CD14-positive monocyte (primary cell): ENCODE measurements at regions not wholly inside any gene's neighbourhood (a gene's known extent, or its start where the extent isn't known, plus 50 kb on each side); places are given as distances from the start of the nearest gene placed in this dataset.

ENCODE experiments used
- DNase-seq, 3 donors: peaks; one replicate each; pipeline ENCODE4 v3.0.0-alpha.2; 2011 to 2022
- H2AFZ ChIP-seq: 2 replicates; pipeline ENCODE4 v1.6.0; 2012; ENCODE audit warnings: mild to moderate bottlenecking, low read depth, low read length, inconsistent platforms; ENCODE audit not compliant: insufficient read depth, poor library complexity, severe bottlenecking
- H3K27ac ChIP-seq, 2 donors: 1 replicate in 1 of 2; 2 replicates in 1 of 2; pipeline ENCODE4 v1.5.1; 2012 to 2013; ENCODE audit warnings: low read length in 2 of 2, control low read depth in 1 of 2, inconsistent platforms in 1 of 2, low read depth in 1 of 2, mild to moderate bottlenecking in 1 of 2
- H3K27me3 ChIP-seq, 2 donors: one replicate each; pipeline versions ENCODE4 v1.6.0 to v1.6.1; 2011 to 2013; ENCODE audit warnings: low read length in 2 of 2; ENCODE audit not compliant: control insufficient read depth in 2 of 2, insufficient read depth in 2 of 2
- H3K36me3 ChIP-seq, 2 donors: replicated peaks in 1 of 2; 1 replicate in 1 of 2; 2 replicates in 1 of 2; pipeline versions ENCODE4 v1.5.1 to v1.6.1; 2012 to 2013; ENCODE audit warnings: low read length in 2 of 2, control low read depth in 1 of 2, inconsistent platforms in 1 of 2, mild to moderate bottlenecking in 1 of 2; ENCODE audit not compliant: insufficient read depth in 2 of 2, control insufficient read depth in 1 of 2
- H3K4me1 ChIP-seq, 2 donors: 1 replicate in 1 of 2; 2 replicates in 1 of 2; pipeline versions ENCODE4 v1.5.1 to v1.6.1; 2012 to 2013; ENCODE audit warnings: low read length in 2 of 2, control low read depth in 1 of 2, inconsistent platforms in 1 of 2, mild to moderate bottlenecking in 1 of 2, moderate library complexity in 1 of 2; ENCODE audit not compliant: insufficient read depth in 2 of 2, control insufficient read depth in 1 of 2
- H3K4me2 ChIP-seq: replicated peaks from 2 replicates; pipeline ENCODE3; 2012; ENCODE audit warnings: low read length, moderate library complexity, mild to moderate bottlenecking; ENCODE audit not compliant: poor library complexity, severe bottlenecking; ENCODE audit errors: extremely low read depth
- H3K4me3 ChIP-seq, 3 experiments: fragments of 200-600 bp in 1 of 3; sonication (generic) in 1 of 3; replicated peaks in 1 of 3; 1 replicate in 2 of 3; 2 replicates in 1 of 3; pipeline ENCODE4 v1.5.1; 2011 to 2013; ENCODE audit warnings: low read length in 3 of 3, mild to moderate bottlenecking in 3 of 3, control low read depth in 2 of 3, low read depth in 2 of 3, inconsistent platforms in 1 of 3, moderate library complexity in 1 of 3
- H3K79me2 ChIP-seq: 2 replicates; pipeline ENCODE4 v1.6.0; 2012; ENCODE audit warnings: mild to moderate bottlenecking, control low read depth, inconsistent platforms, low read length, moderate library complexity; ENCODE audit not compliant: insufficient read depth
- H3K9ac ChIP-seq: 2 replicates; pipeline ENCODE4 v1.6.0; 2017; ENCODE audit warnings: low read length, mild to moderate bottlenecking; ENCODE audit not compliant: insufficient read depth, poor library complexity, severe bottlenecking
- H3K9me3 ChIP-seq, 2 donors: replicated peaks in 1 of 2; 1 replicate in 1 of 2; 2 replicates in 1 of 2; pipeline versions ENCODE4 v1.5.1 to v1.6.1; 2012 to 2013; ENCODE audit warnings: low read length in 2 of 2, control low read depth in 1 of 2; ENCODE audit not compliant: control insufficient read depth in 1 of 2, insufficient read depth in 1 of 2
- H4K20me1 ChIP-seq: 2 replicates; pipeline ENCODE4 v1.6.0; 2012; ENCODE audit warnings: mild to moderate bottlenecking, low read length, control low read depth, moderate library complexity; ENCODE audit not compliant: insufficient read depth
- H3K27ac Mint-ChIP-seq, 7 donors: one replicate each; pipeline ENCODE4 v1.8.0; 2020; ENCODE audit warnings: mild to moderate bottlenecking in 7 of 7, mixed read lengths in 7 of 7, moderate library complexity in 6 of 7, inconsistent platforms in 2 of 7
- H3K27me3 Mint-ChIP-seq, 3 donors: one replicate each; pipeline ENCODE4 v1.8.0; 2021 to 2022; ENCODE audit warnings: low read depth in 3 of 3, mild to moderate bottlenecking in 3 of 3, mixed read lengths in 3 of 3, moderate library complexity in 3 of 3, inconsistent platforms in 1 of 3
- H3K36me3 Mint-ChIP-seq, 2 donors: one replicate each; pipeline ENCODE4 v1.8.0; 2020; ENCODE audit warnings: mixed read lengths in 2 of 2, inconsistent platforms in 1 of 2, mild to moderate bottlenecking in 1 of 2
- H3K4me1 Mint-ChIP-seq: one replicate; pipeline ENCODE4 v1.8.0; 2020; ENCODE audit warnings: mild to moderate bottlenecking, mixed read lengths
- H3K4me3 Mint-ChIP-seq, 2 donors: one replicate each; pipeline ENCODE4 v1.8.0; 2020; ENCODE audit warnings: mild to moderate bottlenecking in 2 of 2, mixed read lengths in 2 of 2, moderate library complexity in 1 of 2
- H3K9me3 Mint-ChIP-seq, 7 donors: one replicate each; pipeline ENCODE4 v1.8.0; 2020 to 2022; ENCODE audit warnings: mixed read lengths in 7 of 7, mild to moderate bottlenecking in 6 of 7, moderate library complexity in 6 of 7, inconsistent platforms in 2 of 7
- CTCF ChIP-seq: fragments of 200-600 bp; IDR thresholded peaks from one replicate; pipeline ENCODE4 v1.8.0; 2022; ENCODE audit warnings: antibody characterized with exemption, mild to moderate bottlenecking
- WGBS: methylation state at CpG from one replicate; pipeline ENCODE4 v1.1.5; 2013; ENCODE audit warnings: missing lambda C conversion rate; ENCODE audit not compliant: insufficient coverage; 5-methylcytosine and 5-hydroxymethylcytosine counted together
- intact Hi-C, 2 donors: fragments of 100-400 bp; cut with micrococcal nuclease; formaldehyde crosslinking; loops; one replicate each; pipeline versions ENCODE4 v1.15.0 to v1.15.1; 2023

- Histone ChIP-seq H3K36me3 (no peaks in the 10 kb centered on the region), H3K79me2 (no peaks in the 10 kb centered on the region), H2AFZ (peak overlapping the region; percentile 63), H3K9ac (no peak overlapping the region), H3K27me3 (no peaks in the 10 kb centered on the region), H3K9me3 (no peaks in the 10 kb centered on the region), H3K4me2 (no peak overlapping the region), H3K27ac (no peak overlapping the region), H3K4me1 (peaks cover 14 to 27% of the 10 kb centered on the region in 2 donors), H4K20me1 (no peaks in the 10 kb centered on the region), H3K4me3 (no peak overlapping the region)
- WGBS: 53% methylated on average over 2 of the region's 5 CpGs
- intact Hi-C loops: no loop called here
- Mint-ChIP-seq H3K9me3 (peaks cover 0 to 1% (median 0%) of the 10 kb centered on the region in 7 donors), H3K27me3 (peaks cover 0 to 5% (median 2%) of the 10 kb centered on the region in 3 donors), H3K4me3 (no peak overlapping the region), H3K36me3 (peaks cover 0 to 1% of the 10 kb centered on the region in 2 donors), H3K4me1 (peaks cover 24% of the 10 kb centered on the region), H3K27ac (no peak overlapping the region)
- no peak for TF ChIP-seq CTCF
- no peak for DNase-seq
Observed at GRCh38 chr1:230016159-230016558, 50.9 kb upstream of the GALNT2 start.
